Cardiac septum (tissue), 1 donor: ENCODE measurements at regions not wholly inside any gene's neighbourhood (a gene's known extent, or its start where the extent isn't known, plus 50 kb on each side); places are given as distances from the start of the nearest gene placed in this dataset.

ENCODE experiments used
- DNase-seq: peaks from one replicate; pipeline ENCODE4 v3.0.0-alpha.2; 2020; ENCODE audit warnings: low spot score
- intact Hi-C: fragments of 100-400 bp; cut with DNase I; formaldehyde crosslinking; loops from one replicate; pipeline ENCODE4 v1.14.0; 2022
- donor health status: DM: no; HTN: no; CAD: no.

- intact Hi-C loops = no loop called here
- DNase-seq = no peak
These were observed 469.6 kb downstream of the SOX9 start for GRCh38 chr17:72590382-72590781.

- intact Hi-C loops = no loop called here
- DNase-seq = no peak
These were observed 470.1 kb downstream of the SOX9 start for GRCh38 chr17:72590882-72591281.

- DNase-seq = no peak
These were observed 470.7 kb downstream of the SOX9 start for GRCh38 chr17:72591289-72592241.

DNA sequence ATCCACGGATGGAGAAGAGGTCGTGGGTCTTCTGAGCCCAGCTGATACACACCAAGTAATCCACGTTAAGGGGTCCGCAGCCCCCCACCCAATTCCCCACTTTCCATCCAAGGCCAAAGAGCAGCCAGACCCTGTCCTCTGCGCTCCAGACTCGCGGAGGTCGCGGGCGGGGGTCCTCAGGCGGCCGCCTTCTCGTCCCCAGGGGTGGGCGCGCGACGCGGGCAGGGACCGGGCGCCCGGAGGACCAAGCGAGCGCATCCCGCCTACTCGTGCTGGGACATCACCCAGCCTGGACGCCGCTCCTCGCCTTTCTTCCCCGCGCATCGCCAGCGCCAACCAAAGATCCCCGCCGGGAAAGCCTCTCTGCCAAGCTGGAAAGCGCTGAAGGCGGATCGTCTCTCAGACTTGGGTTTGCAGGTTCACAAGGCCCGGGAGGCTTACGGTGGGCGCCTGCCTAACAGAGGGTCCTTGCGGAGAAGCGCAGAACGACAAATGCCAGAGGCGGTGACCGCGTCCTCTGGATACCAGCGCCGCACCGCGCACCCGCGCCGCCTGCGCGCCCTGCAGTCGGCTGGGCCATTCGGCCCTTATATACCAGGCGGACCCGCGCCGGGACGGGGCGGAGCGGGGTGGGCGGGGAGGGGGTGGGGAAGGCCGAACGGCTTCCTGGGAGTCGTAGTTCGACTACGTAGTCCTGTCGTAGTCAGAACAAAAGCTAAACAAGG lies 471.6 kb downstream of the SOX9 start:
- intact Hi-C loops = no loop called here
- no peak for DNase-seq

More at GRCh38 chr17:72591289-72592241, 470.7 kb downstream of the SOX9 start:
- intact Hi-C loops = no loop called here

DNA sequence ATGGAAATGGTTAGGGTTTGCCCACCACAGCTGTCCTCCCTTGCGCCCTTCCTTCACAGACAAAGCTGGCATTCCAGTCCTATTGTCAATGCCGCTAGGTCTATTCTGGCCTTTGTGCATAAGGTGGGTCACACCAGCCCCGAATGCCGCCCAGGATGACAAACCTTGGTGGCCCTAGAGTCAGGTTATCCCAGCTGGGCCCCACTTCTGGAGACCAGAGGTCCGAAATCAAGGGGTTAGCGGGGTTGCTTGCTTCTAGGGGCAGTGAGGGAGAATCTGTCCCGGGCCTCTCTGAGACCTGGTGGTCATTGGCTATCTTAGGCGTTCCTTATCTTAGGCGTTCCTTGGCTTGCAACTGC lies 472.1 kb downstream of the SOX9 start:
- DNase-seq = no peak
- intact Hi-C loops = no loop called here

GRCh38 chr17:72594248-72594647 lies 473.4 kb downstream of the SOX9 start:
- intact Hi-C loops = no loop called here
- no peak for DNase-seq
